GM19351 (cell line): ENCODE measurements at regions not wholly inside any gene's neighbourhood (a gene's known extent, or its start where the extent isn't known, plus 50 kb on each side); places are given as distances from the start of the nearest gene placed in this dataset.

ENCODE experiments used
- ATAC-seq: cut with Tn5 transposase; IDR thresholded peaks from one replicate; pipeline ENCODE4 v1.9.1; 2021; ENCODE audit warnings: mild to moderate bottlenecking, moderate library complexity; ENCODE audit not compliant: unreplicated experiment

DNA sequence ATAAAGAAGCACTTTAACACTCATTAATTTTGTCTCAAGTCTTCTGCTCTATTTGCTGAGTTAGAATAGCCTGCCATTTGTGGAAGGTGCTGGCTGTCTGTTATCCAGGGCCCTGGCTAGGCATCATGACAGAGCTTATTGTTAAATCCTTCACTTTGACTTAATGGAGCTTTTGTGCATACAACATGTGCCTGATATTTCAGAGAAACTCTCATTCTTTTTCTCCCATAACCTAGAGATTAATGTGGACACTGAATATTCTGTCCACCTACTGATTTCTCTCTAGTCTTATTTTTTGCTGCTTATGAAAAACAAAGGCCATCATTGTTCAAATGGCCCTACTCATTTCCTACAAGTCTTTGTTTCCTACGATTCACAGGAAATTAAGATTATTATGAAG is 383.1 kb upstream of the HTR2A start:
- no peak for ATAC-seq

DNA sequence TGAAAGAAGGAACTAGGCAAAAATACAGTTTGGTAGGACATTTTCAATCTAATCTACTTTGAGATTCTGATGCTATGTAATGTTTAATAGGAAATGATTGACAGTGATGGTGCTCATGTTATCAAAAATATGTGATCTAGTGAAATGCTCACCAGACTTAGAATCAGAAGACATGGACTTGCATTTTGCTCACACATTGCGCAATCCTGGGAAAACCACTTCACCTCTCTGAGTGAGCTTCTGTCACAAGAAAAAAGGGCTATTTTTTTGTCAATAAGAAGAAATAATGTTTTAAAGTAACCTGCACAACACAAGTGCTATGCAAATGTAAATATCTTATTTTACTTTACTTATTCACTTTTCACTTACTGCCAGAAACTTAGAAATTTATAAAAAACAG is 380.9 kb upstream of the HTR2A start:
- no peak for ATAC-seq

DNA sequence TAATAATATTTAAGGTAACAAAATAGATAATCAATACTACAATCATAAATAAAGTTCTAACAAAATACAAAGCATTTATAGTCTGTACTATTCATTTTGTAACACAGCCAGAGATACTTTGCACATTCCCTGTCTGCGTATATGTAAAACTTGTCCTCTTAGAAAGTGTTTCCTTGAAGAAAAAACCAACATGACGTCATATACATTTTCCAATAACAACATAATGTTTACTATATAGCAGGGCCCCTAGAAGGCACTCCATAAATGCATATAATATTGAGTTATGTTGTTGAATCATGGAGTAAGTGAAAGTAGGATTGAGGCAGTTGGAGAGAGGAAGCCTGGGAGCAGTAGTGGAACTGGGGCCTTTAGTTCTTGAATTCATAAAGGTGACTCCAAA is 371.4 kb upstream of the HTR2A start:
- no peak for ATAC-seq

DNA sequence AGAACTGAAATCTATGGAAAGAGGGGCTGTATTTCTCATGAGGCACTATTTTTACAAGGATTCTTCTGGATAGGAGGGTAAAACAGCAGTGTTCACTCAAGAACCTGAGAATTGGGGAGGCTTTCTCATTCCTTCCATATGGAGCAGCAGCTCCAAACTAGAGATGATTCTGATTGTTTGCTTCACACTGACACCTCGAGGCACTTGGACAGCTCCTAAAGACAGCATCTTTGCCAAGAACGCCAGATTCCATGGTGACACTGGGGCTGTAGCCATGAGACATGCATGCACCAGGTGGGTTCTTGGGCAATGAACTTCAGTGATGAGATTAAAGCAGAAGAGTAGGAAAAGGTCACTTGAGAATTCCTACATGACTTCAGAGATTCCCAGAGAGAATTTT is 361.5 kb upstream of the HTR2A start:
- ATAC-seq = no peak

DNA sequence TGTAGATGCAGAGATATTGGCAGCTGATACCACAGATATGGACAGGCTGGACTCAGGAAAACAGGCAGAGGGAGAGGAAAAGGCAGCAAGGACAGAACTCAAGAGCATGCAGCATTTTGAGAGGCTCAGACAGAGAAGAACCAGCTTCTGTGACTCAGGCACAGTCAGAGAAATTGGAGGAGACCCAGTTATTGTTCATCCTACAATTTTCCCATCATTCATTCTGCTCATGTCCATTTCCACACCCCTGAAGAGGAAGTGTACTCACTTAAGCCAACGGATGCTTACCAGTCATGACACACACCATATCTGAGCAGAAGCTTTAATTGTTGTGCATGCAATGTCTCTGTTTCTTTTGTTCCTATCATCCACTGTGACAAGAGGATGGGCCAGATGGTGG is 359.8 kb upstream of the HTR2A start:
- no peak for ATAC-seq

DNA sequence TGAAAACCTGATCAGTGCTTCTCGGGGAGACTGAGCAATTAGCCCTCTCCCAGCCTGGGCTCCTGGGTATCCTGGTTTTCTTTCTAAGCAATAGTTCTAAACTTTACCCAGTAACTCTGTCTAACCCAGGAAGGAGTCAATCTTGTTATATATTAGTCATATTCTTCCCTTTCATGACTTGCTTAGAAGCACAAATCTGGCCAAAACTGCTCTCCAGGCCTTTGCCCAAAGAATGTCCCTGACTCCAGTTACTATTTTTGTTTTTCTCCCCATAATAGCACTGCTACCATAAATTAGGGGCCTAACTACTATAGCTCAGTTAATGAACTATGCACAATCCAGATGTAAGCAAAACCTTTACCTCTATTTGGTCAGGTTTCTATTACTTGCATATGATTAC is 355.8 kb upstream of the HTR2A start:
- no peak for ATAC-seq

DNA sequence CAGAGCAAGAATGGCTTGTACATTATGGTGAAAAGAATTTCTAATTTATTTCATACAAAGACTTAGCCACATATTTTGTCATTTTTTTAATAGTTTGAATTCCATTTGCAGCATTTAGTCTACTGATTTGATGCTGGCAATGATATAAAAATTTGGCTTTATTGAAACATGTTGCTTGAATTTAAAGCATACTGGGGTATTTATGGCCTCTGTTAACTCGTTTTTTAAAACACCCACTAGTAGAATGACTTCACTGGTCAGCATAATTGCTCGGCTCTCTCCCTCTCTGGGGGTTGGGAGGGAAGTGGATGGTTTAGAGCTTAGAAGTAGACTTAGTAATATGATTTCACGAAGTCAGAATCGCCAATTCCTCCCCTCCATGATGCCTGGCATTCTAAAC is 354.9 kb upstream of the HTR2A start:
- ATAC-seq = no peak

DNA sequence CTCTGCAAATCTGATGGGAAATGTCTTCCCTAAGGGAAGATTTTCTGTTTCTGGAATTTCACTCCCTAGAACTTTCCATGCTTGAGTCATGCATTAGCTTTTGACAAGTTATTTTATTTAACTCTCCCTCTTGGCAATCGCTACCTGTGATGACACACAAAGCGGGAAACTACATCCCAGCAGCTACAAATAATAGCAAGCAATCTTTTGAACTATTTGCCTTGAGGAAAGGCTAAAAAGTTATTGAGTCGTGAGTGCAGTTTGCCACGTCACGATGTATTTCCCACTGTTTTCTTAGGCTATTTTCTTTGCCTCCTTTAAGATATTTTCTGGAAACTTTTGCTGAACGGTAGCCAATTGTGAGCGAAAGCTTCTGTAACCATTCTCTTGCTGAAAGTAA is 353.3 kb upstream of the HTR2A start:
- ATAC-seq = no peak

DNA sequence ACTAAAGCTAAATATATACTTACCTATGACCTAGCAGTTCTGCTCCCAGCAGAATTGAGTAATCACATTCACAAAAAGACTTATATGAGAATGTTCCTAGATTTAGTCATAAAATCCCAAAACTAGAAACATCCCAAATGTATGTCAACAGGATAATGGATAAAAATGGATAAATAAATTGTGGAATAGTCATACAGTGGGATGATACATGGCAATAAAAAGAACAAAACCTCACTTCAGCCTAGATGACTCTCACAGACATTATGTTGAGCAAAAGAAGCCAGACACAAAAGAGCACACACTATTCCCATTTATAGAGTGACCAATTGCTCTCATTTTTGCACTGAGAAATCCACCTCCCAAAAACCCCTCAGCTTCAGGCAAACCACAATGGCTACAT is 352.4 kb upstream of the HTR2A start:
- ATAC-seq = no peak

DNA sequence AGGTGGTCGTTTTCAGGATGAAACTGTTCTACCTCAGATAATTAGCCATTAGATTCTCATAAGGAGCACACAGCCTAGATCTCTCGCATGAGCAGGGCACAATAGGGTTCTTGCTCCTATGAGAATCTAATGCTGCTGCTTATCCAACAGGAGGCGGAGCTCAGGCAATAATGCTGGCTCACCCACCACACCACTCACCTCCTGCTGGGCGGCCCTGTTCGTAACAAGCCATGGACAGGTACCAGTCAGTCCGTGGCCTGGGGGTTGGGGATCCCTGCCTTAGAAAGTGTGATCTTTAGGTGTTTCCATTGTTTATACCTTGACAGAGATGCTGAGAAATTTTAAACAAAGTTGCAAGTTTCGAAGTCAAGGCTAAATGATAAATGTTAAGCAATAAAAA is 344.6 kb upstream of the HTR2A start:
- no peak for ATAC-seq

DNA sequence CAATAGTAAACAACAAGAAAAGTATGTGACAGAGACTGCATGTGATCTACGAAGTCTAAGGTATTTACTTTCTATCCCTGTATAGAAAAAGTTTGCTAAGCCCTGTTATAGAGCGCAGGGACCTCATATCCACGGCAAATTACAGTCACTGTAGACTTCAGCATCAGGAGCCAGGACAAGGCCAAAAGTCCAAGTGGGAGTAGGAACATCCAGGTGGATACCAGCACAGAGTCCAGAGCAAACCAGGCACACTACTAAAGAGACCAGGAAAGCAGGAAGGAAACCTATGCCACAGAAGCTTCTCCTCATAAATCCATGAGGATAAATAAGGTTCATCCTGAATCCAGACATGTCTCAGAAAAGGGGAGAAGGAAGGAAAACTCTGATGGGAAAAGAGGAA is 342.2 kb upstream of the HTR2A start:
- ATAC-seq = no peak

DNA sequence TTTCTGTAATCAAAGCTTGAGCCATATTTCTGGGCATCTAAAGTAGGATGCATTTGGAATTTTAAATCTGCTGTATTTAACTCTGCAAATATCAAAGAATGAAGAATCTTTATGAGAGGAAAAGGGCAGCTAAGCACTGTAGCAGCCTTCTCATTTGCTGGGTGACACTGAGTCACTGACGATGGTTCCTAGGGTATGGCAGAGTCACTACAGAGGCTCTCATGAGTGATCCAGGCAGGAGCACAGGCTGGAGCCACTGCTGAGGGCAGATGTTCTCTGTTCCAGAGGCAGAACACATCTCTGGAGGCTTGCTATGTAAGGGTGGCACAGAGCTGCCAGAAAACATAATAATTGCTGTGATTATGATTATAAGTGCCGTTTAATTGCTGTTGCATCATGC is 340.7 kb upstream of the HTR2A start:
- ATAC-seq = no peak

DNA sequence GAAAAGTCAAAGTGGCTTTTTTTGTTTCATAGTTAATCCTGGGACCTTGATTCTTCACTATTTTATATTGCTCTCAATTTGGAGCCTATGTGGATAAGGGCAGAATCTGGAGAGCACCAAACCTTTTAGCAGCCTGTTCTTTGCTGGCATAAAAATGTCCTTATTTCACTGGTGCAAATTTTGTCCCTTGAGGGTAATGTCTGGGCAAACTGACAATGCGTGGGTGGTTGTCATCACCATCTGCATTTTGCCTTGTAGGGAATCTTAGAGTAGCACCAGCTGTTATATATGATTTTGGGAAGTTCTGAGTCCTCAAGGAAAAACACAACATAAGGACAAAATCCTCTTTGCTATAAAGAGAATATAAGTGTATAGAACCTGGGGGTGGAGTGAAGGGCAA is 336.9 kb upstream of the HTR2A start:
- no peak for ATAC-seq

DNA sequence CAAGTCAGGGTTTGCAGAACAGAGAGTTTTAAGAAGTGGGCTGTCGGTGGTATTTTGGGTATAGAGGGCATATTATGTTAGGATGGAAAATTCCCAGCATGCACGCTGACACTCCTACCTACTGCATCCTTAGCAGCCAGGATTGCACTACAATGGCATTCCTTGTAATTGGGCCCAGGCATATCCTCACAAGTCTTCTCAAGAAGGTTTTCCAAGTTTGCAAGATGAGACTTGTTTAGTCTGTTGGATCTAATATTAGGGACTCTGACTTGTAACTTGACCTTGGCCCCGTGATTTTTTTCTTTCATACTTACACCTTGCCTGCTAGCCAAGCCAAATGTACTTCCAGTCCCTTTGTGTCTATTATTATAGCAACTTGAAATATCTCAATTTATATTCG is 335.7 kb upstream of the HTR2A start:
- no peak for ATAC-seq

DNA sequence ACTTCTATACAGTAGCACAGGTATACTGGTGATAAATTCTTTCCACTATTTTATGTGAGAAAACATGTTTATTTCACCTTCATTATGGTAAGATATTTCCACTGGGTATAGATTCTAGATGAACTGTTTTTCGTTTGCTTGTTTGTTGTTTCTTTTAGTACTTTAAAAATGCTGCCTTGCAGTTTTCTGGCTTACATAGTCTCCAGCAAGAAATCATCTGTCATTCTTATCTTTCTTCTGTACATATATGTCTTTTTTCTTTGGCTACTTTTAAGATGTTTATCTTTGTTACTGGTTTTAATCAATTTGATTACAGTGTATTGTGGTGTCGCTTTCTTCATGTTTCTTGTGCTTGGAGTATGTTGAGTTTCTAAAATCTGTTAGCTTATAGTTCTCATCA is 333.3 kb upstream of the HTR2A start:
- no peak for ATAC-seq

DNA sequence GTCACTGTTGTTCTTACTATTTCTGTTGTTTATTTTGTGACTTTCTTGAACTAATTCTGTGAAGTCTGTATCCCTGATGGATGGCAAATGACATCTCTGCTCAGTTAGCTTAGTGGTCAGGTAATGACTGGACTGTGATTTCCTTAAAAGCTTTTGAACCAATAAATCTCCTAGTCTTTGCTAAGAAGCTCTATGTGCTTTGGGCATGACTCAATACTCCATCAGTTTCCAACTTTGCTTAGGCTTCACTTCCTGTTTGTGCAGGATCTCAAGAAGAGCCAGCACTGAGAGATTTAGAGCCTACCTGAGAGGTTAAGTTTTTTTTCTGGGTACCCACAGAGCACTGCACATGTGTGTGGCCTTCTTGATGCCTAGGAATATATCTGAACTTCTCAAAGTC is 329.7 kb upstream of the HTR2A start:
- ATAC-seq = no peak

DNA sequence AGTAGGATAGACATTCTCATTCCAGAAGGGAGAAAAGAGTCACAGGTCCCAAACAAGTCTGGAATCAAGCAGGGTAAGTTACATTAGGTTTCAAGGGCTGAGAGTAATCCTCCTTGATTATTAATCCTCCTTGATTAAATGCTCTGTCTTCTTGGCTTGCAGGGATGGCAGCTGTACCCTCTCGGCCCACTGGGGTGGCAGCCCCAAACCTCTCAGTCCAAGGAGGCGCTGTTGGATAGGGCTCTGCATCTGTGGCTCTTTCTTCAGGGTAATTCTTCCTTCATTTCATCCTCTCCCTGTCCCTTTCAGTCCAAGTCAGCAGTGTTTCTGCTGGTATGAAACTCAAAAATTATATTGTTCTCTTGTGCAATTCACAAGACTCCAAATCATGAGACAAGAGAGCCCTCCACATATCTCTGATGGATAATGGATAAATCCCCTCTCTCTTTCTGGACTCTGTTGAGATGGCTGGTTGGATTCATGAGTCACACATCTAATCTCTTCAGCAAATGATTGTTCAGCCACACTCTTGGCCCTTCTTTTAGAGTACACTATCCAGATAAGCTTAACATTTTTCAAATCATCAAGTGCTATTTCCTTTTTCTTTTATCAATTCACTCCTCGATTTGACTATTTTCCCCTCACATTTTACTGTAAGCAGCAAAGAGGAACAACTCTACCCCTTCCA is 323.7 kb upstream of the HTR2A start:
- no peak for ATAC-seq

DNA sequence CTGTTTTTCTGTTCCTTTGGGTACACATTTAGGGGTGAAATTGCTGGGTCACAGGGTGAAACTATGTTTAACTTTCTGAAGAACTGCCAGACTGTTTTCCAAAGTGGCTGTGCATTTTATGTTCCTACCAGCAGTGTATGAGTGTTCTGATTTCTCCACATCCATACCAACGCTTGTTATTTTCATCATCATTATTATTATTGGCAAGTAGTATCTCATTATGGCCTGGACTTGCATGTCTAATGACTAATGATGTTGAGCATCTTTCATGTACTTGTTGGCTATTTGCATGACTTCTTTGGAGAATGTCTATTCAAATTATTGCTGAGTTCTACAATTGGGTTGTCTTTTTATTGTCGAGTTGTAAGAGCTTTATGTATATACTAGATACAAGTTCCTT is 321.8 kb upstream of the HTR2A start:
- ATAC-seq = no peak

DNA sequence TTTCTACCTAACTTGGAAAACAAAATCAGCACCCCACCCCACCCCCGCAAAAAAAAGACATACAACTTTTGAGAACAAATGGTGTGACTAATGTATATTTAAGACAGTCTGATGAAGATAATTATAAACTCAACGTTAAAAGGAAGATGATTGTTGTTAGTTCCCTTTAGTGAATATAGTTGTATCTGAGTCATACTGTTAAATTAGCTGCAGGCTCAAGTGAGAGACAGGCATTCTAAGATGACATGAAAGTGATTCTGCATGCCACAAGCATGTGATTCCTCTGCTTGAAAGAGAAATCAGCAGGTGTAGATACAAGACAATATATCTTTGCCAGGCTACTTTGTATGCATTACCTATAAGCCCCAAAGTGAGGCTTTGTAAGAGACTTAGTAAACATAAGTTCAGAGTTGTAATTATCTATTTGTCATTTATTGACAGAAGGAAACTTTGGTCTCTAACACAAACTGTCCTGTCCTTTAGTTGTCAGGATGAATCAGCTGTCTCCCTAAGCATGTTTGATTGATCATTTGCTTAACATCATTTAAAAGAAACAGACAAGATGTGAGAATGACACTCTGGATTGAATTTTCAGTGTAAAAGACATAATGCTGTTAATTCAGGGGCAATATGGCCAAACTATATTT is 319.4 kb upstream of the HTR2A start:
- peak; percentile 75 for ATAC-seq

DNA sequence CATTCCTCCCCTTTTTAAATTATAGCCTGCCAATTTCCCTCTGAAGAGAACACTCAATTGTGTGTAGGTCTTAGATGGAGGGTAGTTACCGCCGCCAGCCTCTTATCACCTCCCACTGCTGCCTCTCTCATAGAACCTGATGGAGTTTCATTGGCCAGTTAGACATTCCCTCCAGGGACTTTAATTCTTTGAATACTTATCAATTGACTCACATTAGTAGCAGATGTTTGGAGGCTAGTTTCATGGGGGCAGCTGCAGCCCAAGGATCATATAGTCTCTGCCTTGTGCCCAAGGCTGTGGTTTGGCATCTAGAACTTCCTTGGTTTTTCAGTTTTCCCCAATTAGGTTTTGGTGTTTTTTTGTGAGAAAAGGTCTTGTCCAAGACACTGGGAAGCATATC is 318.9 kb upstream of the HTR2A start:
- ATAC-seq = no peak

DNA sequence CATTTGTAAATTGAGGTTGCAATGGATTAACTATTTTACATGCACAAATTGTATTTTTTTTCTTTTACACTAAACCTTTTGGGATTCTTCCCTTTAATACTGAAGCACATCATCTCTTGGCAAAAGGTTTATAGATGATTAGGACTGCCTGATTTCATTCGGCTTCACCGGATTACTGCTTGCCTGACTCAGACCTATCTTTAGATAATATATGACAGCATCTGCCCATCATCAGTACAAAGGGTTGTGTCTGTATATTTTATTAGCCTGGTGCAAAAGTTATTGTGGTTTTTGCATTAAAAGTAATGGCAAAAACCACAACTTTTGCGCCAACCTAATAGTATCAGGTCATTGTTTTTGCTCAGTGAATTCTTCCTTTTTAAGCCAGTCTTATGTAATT is 316.2 kb upstream of the HTR2A start:
- no peak for ATAC-seq

DNA sequence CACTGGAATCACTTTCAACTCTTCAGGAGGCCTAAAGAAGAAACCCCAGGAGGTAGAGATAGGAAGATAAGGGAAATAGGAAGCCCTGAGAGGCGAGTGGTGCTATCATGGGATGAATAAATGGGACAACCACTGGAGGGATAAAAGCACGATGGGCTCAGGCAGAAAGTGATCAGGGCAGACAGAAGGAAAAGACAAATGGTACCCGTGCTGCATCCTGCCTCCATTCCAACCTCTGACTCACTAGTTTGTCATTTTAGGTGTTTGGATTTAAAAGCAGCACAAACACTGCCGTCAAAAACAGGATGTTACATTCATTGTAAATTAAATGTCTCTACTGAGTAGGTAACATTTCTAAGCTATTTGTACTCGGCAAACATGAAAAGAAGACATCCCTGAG is 314.3 kb upstream of the HTR2A start:
- no peak for ATAC-seq

DNA sequence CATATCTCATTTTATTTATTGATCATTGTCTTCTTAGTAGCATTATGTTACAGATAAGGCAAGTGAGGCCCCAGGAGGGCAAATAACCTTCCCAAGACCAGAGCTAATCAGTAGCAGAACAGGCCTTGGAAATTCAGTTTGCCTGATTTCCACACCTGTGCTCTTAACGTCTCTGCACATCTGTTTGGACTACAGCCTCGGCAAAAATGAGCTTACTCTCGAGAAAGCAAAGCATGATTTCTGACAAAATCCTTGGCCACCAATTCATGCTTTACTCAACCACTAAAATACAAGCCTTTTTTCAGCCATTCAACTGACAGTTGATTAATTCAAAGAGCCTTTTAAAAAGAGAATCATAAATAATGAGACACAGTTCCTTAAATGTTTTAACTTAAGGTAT is 309.3 kb upstream of the HTR2A start:
- no peak for ATAC-seq
